GM12878 (cell line): ENCODE measurements at regions not wholly inside any gene's neighbourhood (a gene's known extent, or its start where the extent isn't known, plus 50 kb on each side); places are given as distances from the start of the nearest gene placed in this dataset.

Source experiments
- ATF2 ChIP-seq: IDR thresholded peaks from 2 replicates; pipeline ENCODE4 v1.6.1; 2012; ENCODE audit warnings: low read length, inconsistent platforms
- ATF3 ChIP-seq: IDR thresholded peaks from 2 replicates; pipeline ENCODE4 v1.6.1; 2011; ENCODE audit warnings: low read depth, mild to moderate bottlenecking, low read length, moderate library complexity, borderline replicate concordance; ENCODE audit errors: extremely low read depth
- CTCF ChIP-seq, 3 experiments: IDR thresholded peaks in 2 of 3; conservative IDR thresholded peaks in 1 of 3; 2 replicates each; pipeline ENCODE4 v1.5.1; 2011; ENCODE audit warnings: low read depth in 3 of 3, low read length in 3 of 3, mild to moderate bottlenecking in 3 of 3, control low read depth in 2 of 3, moderate library complexity in 2 of 3, inconsistent platforms in 1 of 3, mixed read lengths in 1 of 3; ENCODE audit not compliant: control insufficient read depth in 2 of 3, insufficient read depth in 1 of 3; ENCODE audit errors: extremely low read depth in 1 of 3
- CUX1 ChIP-seq: IDR thresholded peaks from 2 replicates; pipeline ENCODE4 v1.6.1; 2012; ENCODE audit warnings: improper control_type of control experiment, low read depth, low read length; ENCODE audit not compliant: insufficient replicate concordance
- EZH2 ChIP-seq: IDR thresholded peaks from 2 replicates; pipeline ENCODE4 v1.6.1; 2012; ENCODE audit warnings: low read depth, mild to moderate bottlenecking, control low read depth, inconsistent platforms, low read length, borderline replicate concordance; ENCODE audit not compliant: control insufficient read depth
- HDAC2 ChIP-seq: fragments of 200-600 bp; sonication (generic); IDR thresholded peaks from 2 replicates; pipeline ENCODE4 v1.6.1; 2017
- LARP7 ChIP-seq: fragments of 450-650 bp; IDR thresholded peaks from 2 replicates; pipeline ENCODE4 v1.6.1; 2017; ENCODE audit warnings: mild to moderate bottlenecking
- SKIL ChIP-seq: fragments of 450-650 bp; IDR thresholded peaks from 2 replicates; pipeline ENCODE4 v1.6.1; 2017; ENCODE audit warnings: mild to moderate bottlenecking, low read depth, inconsistent platforms; ENCODE audit not compliant: poor library complexity, severe bottlenecking
- SRF ChIP-seq, 2 experiments: IDR thresholded peaks; 2 replicates each; pipeline ENCODE4 v1.6.1; 2011; ENCODE audit warnings: low read depth in 2 of 2, low read length in 2 of 2, mild to moderate bottlenecking in 1 of 2, moderate library complexity in 1 of 2
- STAT1 ChIP-seq: fragments of 450-650 bp; conservative IDR thresholded peaks from 2 replicates; pipeline ENCODE4 v1.6.1; 2014; ENCODE audit warnings: antibody characterized with exemption, mild to moderate bottlenecking
- STAT3 ChIP-seq: IDR thresholded peaks from 2 replicates; pipeline ENCODE4 v1.6.1; 2011; ENCODE audit warnings: low read depth, low read length, improper control_type of control experiment

- TF ChIP-seq STAT1: no peak
- TF ChIP-seq ATF2: no peak
- no peak for TF ChIP-seq STAT3
- no peak for TF ChIP-seq ATF3
- no peak for TF ChIP-seq CTCF (IDR thresholded peaks at IDR 0.05 in 2 of 3, conservative IDR thresholded peaks at IDR 0.05 in 1 of 3; ENCODE audit: control insufficient read depth in 2 of 3, extremely low read depth in 1 of 3, insufficient read depth in 1 of 3, low read depth in 3 of 3, low read length in 3 of 3)
- TF ChIP-seq HDAC2: no peak
- TF ChIP-seq EZH2: no peak
- no peak for TF ChIP-seq SRF (IDR thresholded peaks at IDR 0.05; ENCODE audit: low read depth in 2 of 2, low read length in 2 of 2)
- TF ChIP-seq CUX1: no peak
- TF ChIP-seq SKIL: no peak
- no peak for TF ChIP-seq LARP7
These were observed 131.2 kb upstream of the LRFN2 start for GRCh38 chr6:40718401-40718800.
